GM23248 (cell line): ENCODE measurements at regions not wholly inside any gene's neighbourhood (a gene's known extent, or its start where the extent isn't known, plus 50 kb on each side); places are given as distances from the start of the nearest gene placed in this dataset.
"Not testable (repeated sequence)": the region's sequence is repeated elsewhere in the genome, so short reads cannot be mapped to it uniquely, and the experiment has no call there.

Experiments used
- DNase-seq: peaks from one replicate; pipeline ENCODE4 v3.0.0-alpha.2; 2015
- H2AFZ ChIP-seq: fragments of 200-600 bp; sonication (generic); 2 replicates; pipeline ENCODE4 v1.6.1; 2016; ENCODE audit warnings: antibody characterized with exemption
- H3F3A ChIP-seq: fragments of 200-600 bp; sonication (generic); 2 replicates; pipeline ENCODE4 v1.6.1; 2016; ENCODE audit warnings: mild to moderate bottlenecking, antibody characterized with exemption, mixed run types; ENCODE audit not compliant: insufficient read depth
- H3K27ac ChIP-seq: fragments of 200-600 bp; sonication (generic); 2 replicates; pipeline ENCODE4 v1.5.1; 2016; ENCODE audit warnings: mild to moderate bottlenecking
- H3K27me3 ChIP-seq: fragments of 200-600 bp; sonication (generic); replicated peaks from 2 replicates; pipeline ENCODE4 v1.6.1; 2016; ENCODE audit warnings: mild to moderate bottlenecking; ENCODE audit not compliant: insufficient read depth
- H3K36me3 ChIP-seq: fragments of 200-600 bp; sonication (generic); 2 replicates; pipeline ENCODE4 v1.6.1; 2016; ENCODE audit warnings: low read depth, mild to moderate bottlenecking
- H3K4me1 ChIP-seq: fragments of 200-600 bp; sonication (generic); 2 replicates; pipeline ENCODE4 v1.6.1; 2016; ENCODE audit warnings: mild to moderate bottlenecking; ENCODE audit not compliant: insufficient read depth
- H3K4me2 ChIP-seq: fragments of 200-600 bp; sonication (generic); one replicate; pipeline ENCODE4 v1.6.1; 2016; ENCODE audit warnings: mild to moderate bottlenecking; ENCODE audit not compliant: unreplicated experiment
- H3K4me3 ChIP-seq: fragments of 200-600 bp; sonication (generic); 2 replicates; pipeline ENCODE4 v1.5.1; 2016; ENCODE audit warnings: mild to moderate bottlenecking
- H3K79me2 ChIP-seq: fragments of 200-600 bp; sonication (generic); 2 replicates; pipeline ENCODE4 v1.6.1; 2016; ENCODE audit warnings: mild to moderate bottlenecking; ENCODE audit not compliant: insufficient read depth
- H3K9ac ChIP-seq: fragments of 200-600 bp; sonication (generic); 2 replicates; pipeline ENCODE4 v1.6.1; 2016; ENCODE audit warnings: mild to moderate bottlenecking
- H3K9me2 ChIP-seq: fragments of 200-600 bp; sonication (generic); 2 replicates; pipeline ENCODE4 v1.6.1; 2016; ENCODE audit warnings: mixed run types, mild to moderate bottlenecking, moderate library complexity; ENCODE audit not compliant: insufficient read depth
- H3K9me3 ChIP-seq: fragments of 200-600 bp; sonication (generic); one replicate; pipeline ENCODE4 v1.6.1; 2017; ENCODE audit warnings: low read depth
- H4K20me1 ChIP-seq: fragments of 200-600 bp; sonication (generic); 2 replicates; pipeline ENCODE4 v1.6.0; 2016; ENCODE audit not compliant: insufficient read depth
- EZH2 ChIP-seq: fragments of 200-600 bp; sonication (generic); IDR thresholded peaks from 2 replicates; pipeline ENCODE4 v1.6.1; 2018; ENCODE audit warnings: antibody characterized with exemption, mild to moderate bottlenecking; ENCODE audit not compliant: insufficient read depth, poor library complexity, severe bottlenecking
- EZH2phosphoT487 ChIP-seq: fragments of 200-600 bp; sonication (generic); IDR thresholded peaks from 2 replicates; pipeline ENCODE4 v1.6.1; 2018; ENCODE audit warnings: antibody characterized with exemption, moderate library complexity, mild to moderate bottlenecking, low read depth; ENCODE audit not compliant: insufficient read depth
- WGBS, 2 experiments: methylation state at CpG; one replicate each; pipeline ENCODE4 v1.1.6; 2015 to 2017; ENCODE audit warnings: low lambda C conversion rate in 2 of 2, low coverage in 1 of 2; ENCODE audit errors: missing lambda C conversion rate in 2 of 2; 5-methylcytosine and 5-hydroxymethylcytosine counted together
- in situ Hi-C: fragments of 300-500 bp; cut with MboI; formaldehyde crosslinking; loops from 2 replicates; pipeline ENCODE4 v1.15.0; 2020

GRCh38 chr3:73186741-73187140 is 125.3 kb downstream of the EBLN2 start:
- H4K20me1 ChIP-seq, result no peaks in the 10 kb centered on the region
- H3K27me3 ChIP-seq, result peaks cover 9% of the 10 kb centered on the region; the same call in 1 of the 2 replicates
- no peaks in the 10 kb centered on the region for H3K9me3 ChIP-seq
- TF ChIP-seq EZH2phosphoT487 (no peak), EZH2 (no peak)
- H3K4me2 ChIP-seq, result no peak overlapping the region
- no peak overlapping the region for H3K4me3 ChIP-seq
- H2AFZ ChIP-seq, result no peak overlapping the region
- H3K36me3 ChIP-seq, result no peaks in the 10 kb centered on the region
- H3F3A ChIP-seq, result no peaks in the 10 kb centered on the region
- H3K27ac ChIP-seq, result no peak overlapping the region
- H3K4me1 ChIP-seq, result peaks cover 9% of the 10 kb centered on the region
- H3K9ac ChIP-seq, result no peak overlapping the region
- in situ Hi-C loops, result no loop called here
- no peak for DNase-seq
- no peaks in the 10 kb centered on the region for H3K9me2 ChIP-seq
- H3K79me2 ChIP-seq, result no peaks in the 10 kb centered on the region
- 76 to 83% methylated on average over 1 of the region's 1 CpG for WGBS, 2 experiments

- no peak overlapping the region for H3K4me2 ChIP-seq
- H3K9me2 ChIP-seq, result no peaks in the 10 kb centered on the region
- H3K27me3 ChIP-seq, result peaks cover 7% of the 10 kb centered on the region; the same call in 1 of the 2 replicates
- H3K27ac ChIP-seq, result no peak overlapping the region
- no peak for DNase-seq
- no peaks in the 10 kb centered on the region for H3K9me3 ChIP-seq
- H3K79me2 ChIP-seq, result no peaks in the 10 kb centered on the region
- H2AFZ ChIP-seq, result no peak overlapping the region
- no peak overlapping the region for H3K9ac ChIP-seq
- H3K36me3 ChIP-seq, result no peaks in the 10 kb centered on the region
- 83 to 89% methylated on average over 5 of the region's 5 CpGs for WGBS, 2 experiments
- H3K4me3 ChIP-seq, result no peak overlapping the region
- in situ Hi-C loops, result no loop called here
- peaks cover 9% of the 10 kb centered on the region for H3K4me1 ChIP-seq
- no peaks in the 10 kb centered on the region for H4K20me1 ChIP-seq
- no peaks in the 10 kb centered on the region for H3F3A ChIP-seq
- no peak for TF ChIP-seq EZH2phosphoT487
- TF ChIP-seq EZH2, result no peak
Observed at GRCh38 chr3:73187328-73187727, 125.9 kb downstream of the EBLN2 start.

- no peaks in the 10 kb centered on the region for H4K20me1 ChIP-seq
- H3K4me2 ChIP-seq, result no peak overlapping the region
- H2AFZ ChIP-seq, result no peak overlapping the region
- H3K4me1 ChIP-seq, result peaks cover 9% of the 10 kb centered on the region
- H3K9ac ChIP-seq, result no peak overlapping the region
- H3F3A ChIP-seq, result no peaks in the 10 kb centered on the region
- H3K79me2 ChIP-seq, result no peaks in the 10 kb centered on the region
- no peak overlapping the region for H3K4me3 ChIP-seq
- H3K27ac ChIP-seq, result no peak overlapping the region
- H3K27me3 ChIP-seq, result peaks cover 5% of the 10 kb centered on the region; the same call in 1 of the 2 replicates
- H3K9me2 ChIP-seq, result no peaks in the 10 kb centered on the region
- H3K9me3 ChIP-seq, result no peaks in the 10 kb centered on the region
- TF ChIP-seq EZH2, result no peak
- DNase-seq, result no peak
- in situ Hi-C loops, result no loop called here
- H3K36me3 ChIP-seq, result no peaks in the 10 kb centered on the region
Observed at GRCh38 chr3:73188707-73189106, 127.2 kb downstream of the EBLN2 start.

GRCh38 chr3:73192036-73192738 is 130.7 kb downstream of the EBLN2 start:
- WGBS, 2 experiments, result 81 to 88% methylated on average over 7 of the region's 7 CpGs
- H3K4me1 ChIP-seq, result peaks cover 9% of the 10 kb centered on the region
- H3K9ac ChIP-seq, result no peak overlapping the region
- in situ Hi-C loops, result no loop called here
- H3K27ac ChIP-seq, result no peak overlapping the region
- H3K4me2 ChIP-seq, result no peak overlapping the region
- no peaks in the 10 kb centered on the region for H3F3A ChIP-seq
- no peaks in the 10 kb centered on the region for H3K9me2 ChIP-seq
- no peak for DNase-seq
- H3K27me3 ChIP-seq, result no peaks in the 10 kb centered on the region
- no peak overlapping the region for H2AFZ ChIP-seq
- no peaks in the 10 kb centered on the region for H4K20me1 ChIP-seq
- no peaks in the 10 kb centered on the region for H3K9me3 ChIP-seq
- no peaks in the 10 kb centered on the region for H3K36me3 ChIP-seq
- TF ChIP-seq EZH2phosphoT487 (no peak), EZH2 (no peak)
- no peaks in the 10 kb centered on the region for H3K79me2 ChIP-seq
- no peak overlapping the region for H3K4me3 ChIP-seq

GRCh38 chr3:73193943-73194342 is 132.5 kb downstream of the EBLN2 start:
- H3K79me2 ChIP-seq, H3K9me2 ChIP-seq, in situ Hi-C loops, DNase-seq, H3K9ac ChIP-seq, H3K27me3 ChIP-seq, H3K27ac ChIP-seq, H3K9me3 ChIP-seq, H3K4me3 ChIP-seq, H4K20me1 ChIP-seq, H3K4me1 ChIP-seq, H3K36me3 ChIP-seq, H2AFZ ChIP-seq, H3F3A ChIP-seq, H3K4me2 ChIP-seq: not testable (repeated sequence)
- 82 to 84% methylated on average over 5 of the region's 5 CpGs for WGBS, 2 experiments
